ENCODE measurements at regions not wholly inside any gene's neighbourhood (a gene's known extent, or its start where the extent isn't known, plus 50 kb on each side); places are given as distances from the start of the nearest gene placed in this dataset.
"Not testable (repeated sequence)": the region's sequence is repeated elsewhere in the genome, so short reads cannot be mapped to it uniquely, and the experiment has no call there.

- no peak for DNase-seq
Measured at GRCh38 chr16:50497592-50497991, 50.6 kb upstream of the NKD1 start.

GRCh38 chr16:50496990-50497389 lies 51.2 kb upstream of the NKD1 start:
- no peak for DNase-seq

- no peak for DNase-seq
Measured at GRCh38 chr16:50495673-50496072, 52.5 kb upstream of the NKD1 start.

- no peak for DNase-seq
Measured at GRCh38 chr16:50494501-50495491, 53.4 kb upstream of the NKD1 start.

- DNase-seq: no peak
Measured at GRCh38 chr16:50491516-50491915, 56.7 kb upstream of the NKD1 start.

- no peak for DNase-seq
Measured at GRCh38 chr16:50490828-50491227, 57.4 kb upstream of the NKD1 start.

- no peak for DNase-seq
Measured at GRCh38 chr16:50489182-50489581, 59.0 kb upstream of the NKD1 start.

GRCh38 chr16:50487528-50487927 lies 60.7 kb upstream of the NKD1 start:
- DNase-seq: no peak

- DNase-seq: not testable (repeated sequence)
Measured at GRCh38 chr16:50486162-50486561, 62.0 kb upstream of the NKD1 start.

- peak; percentile 9 for DNase-seq
Measured at GRCh38 chr16:50485232-50485631, 63.0 kb upstream of the NKD1 start.

- peak; percentile 43 for DNase-seq
Measured at GRCh38 chr16:50482271-50482670, 65.9 kb upstream of the NKD1 start.

GRCh38 chr16:50480206-50480605 lies 68.0 kb upstream of the NKD1 start:
- DNase-seq: no peak

- peak; percentile 19 for DNase-seq
Measured at GRCh38 chr16:50479771-50480170, 68.4 kb upstream of the NKD1 start.

GRCh38 chr16:50478773-50479149 lies 69.4 kb upstream of the NKD1 start:
- peak; percentile 43 for DNase-seq

GRCh38 chr16:50478075-50478772 lies 70.0 kb upstream of the NKD1 start:
- DNase-seq: peak; percentile 25

GRCh38 chr16:50476486-50477255 lies 71.5 kb upstream of the NKD1 start:
- peak; percentile 34 for DNase-seq

GRCh38 chr16:50475170-50475569 lies 73.0 kb upstream of the NKD1 start:
- DNase-seq: peak; percentile 53

- peak; percentile 60 for DNase-seq
Measured at GRCh38 chr16:50474138-50474537, 74.1 kb upstream of the NKD1 start.

GRCh38 chr16:50473356-50473945 lies 74.7 kb upstream of the NKD1 start:
- DNase-seq: peak; percentile 42

GRCh38 chr16:50472472-50472871 lies 75.7 kb upstream of the NKD1 start:
- DNase-seq: peak; percentile 12

GRCh38 chr16:50470687-50471086 lies 77.5 kb upstream of the NKD1 start:
- DNase-seq: no peak

- peak; percentile 54 for DNase-seq
Measured at GRCh38 chr16:50469744-50470321, 78.4 kb upstream of the NKD1 start.

Data from activated effector memory CD4-positive, alpha-beta T cell treated with anti-CD3 and anti-CD28 coated beads, Interleukin-2, amount 50 U/mL, for 16 hours (primary cell).